22Rv1 (cell line): ENCODE measurements at regions not wholly inside any gene's neighbourhood (a gene's known extent, or its start where the extent isn't known, plus 50 kb on each side); places are given as distances from the start of the nearest gene placed in this dataset.

Experiments
- CTCF ChIP-seq: fragments of 450-650 bp; IDR thresholded peaks from 2 replicates; pipeline ENCODE4 v1.5.1; 2017; ENCODE audit warnings: mild to moderate bottlenecking
- ZFX ChIP-seq: fragments of 450-650 bp; IDR thresholded peaks from 2 replicates; pipeline ENCODE4 v1.6.1; 2017; ENCODE audit warnings: antibody characterized with exemption, borderline replicate concordance

DNA sequence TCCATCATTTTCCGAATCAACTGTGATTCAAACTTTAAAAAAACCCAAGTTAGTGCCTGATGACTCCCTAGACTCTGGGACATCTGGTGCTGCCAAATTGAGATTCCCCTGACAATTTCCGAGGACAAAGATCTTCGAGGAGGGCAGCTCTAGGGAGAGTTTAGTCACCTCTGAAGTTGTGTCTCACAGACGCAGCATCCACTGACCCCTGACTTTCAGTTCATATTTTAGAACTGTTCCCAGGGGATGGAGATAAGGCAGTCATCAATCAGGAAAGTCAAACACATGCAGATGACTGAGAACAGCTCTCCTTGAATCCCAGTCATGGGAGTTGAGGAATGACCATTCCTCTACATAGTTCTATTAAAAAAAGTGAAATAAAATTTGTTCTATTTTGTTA, 643.9 kb downstream of the TRIML1 start:
- TF ChIP-seq CTCF (no peak), ZFX (no peak)
